GM12878 (cell line): ENCODE measurements at regions not wholly inside any gene's neighbourhood (a gene's known extent, or its start where the extent isn't known, plus 50 kb on each side); places are given as distances from the start of the nearest gene placed in this dataset.

Source experiments
- ATAC-seq: fragments of 200-7000 bp; cut with Tn5 transposase; 3 replicates; pipeline ENCODE4 v1.9.1; 2020; ENCODE audit warnings: mild to moderate bottlenecking, moderate library complexity
- BruUV-seq: library from RNA; stranded (reverse); fragments of 400-500 nt; replicated peaks from 2 replicates; lab custom pipeline; 2021; lab: Mats Ljungman, UMichigan
- CTCF ChIA-PET: fragments of 300-600 bp; sonication (Branson Sonifier 250); formaldehyde crosslinking; extraction: SDS; loops from one replicate; lab custom pipeline; 2021; ENCODE audit warnings: inconsistent platforms; lab: Yijun Ruan, JAX
- POLR2A ChIA-PET: fragments of 350-600 bp; formaldehyde crosslinking; extraction: SDS; loops from one replicate; lab custom pipeline; 2021; ENCODE audit warnings: inconsistent platforms; lab: Charles Lee
- RAD21 ChIA-PET: fragments of 300-600 bp; sonication (Branson Sonifier 250); formaldehyde crosslinking; loops from one replicate; lab custom pipeline; 2023; ENCODE audit warnings: antibody characterized with exemption; ENCODE audit not compliant: unreplicated experiment; lab: Charles Lee
- SMC1A ChIA-PET: fragments of 300-600 bp; sonication (Branson Sonifier 250); formaldehyde crosslinking; loops from one replicate; lab custom pipeline; 2023; ENCODE audit not compliant: unreplicated experiment, uncharacterized antibody; lab: Charles Lee
- DNase-seq: peaks from one replicate; pipeline ENCODE4 v3.0.0-alpha.2; 2011; ENCODE audit warnings: low read depth, low spot score
- FAIRE-seq: peaks from 3 replicates; lab custom pipeline; 2011; peaks lifted over from hg19 to GRCh38; lab: Jason Lieb, UNC
- H2AFZ ChIP-seq: 2 replicates; pipeline ENCODE4 v1.6.0; 2011; ENCODE audit warnings: low read depth, low read length, control low read depth; ENCODE audit not compliant: control insufficient read depth
- H3K27ac ChIP-seq: 2 replicates; pipeline ENCODE4 v1.5.1; 2011; ENCODE audit warnings: control low read depth; ENCODE audit not compliant: control insufficient read depth, insufficient read depth
- H3K27me3 ChIP-seq, 2 experiments: replicated peaks in 1 of 2; 2 replicates each; pipeline versions ENCODE4 v1.6.0 to v1.6.1; 2011; ENCODE audit warnings: low read length in 1 of 2; ENCODE audit not compliant: control insufficient read depth in 2 of 2, insufficient read depth in 2 of 2
- H3K36me3 ChIP-seq, 2 experiments: 2 replicates each; pipeline ENCODE4 v1.5.1; 2011; ENCODE audit warnings: low read length in 1 of 2; ENCODE audit not compliant: control insufficient read depth in 2 of 2, insufficient read depth in 2 of 2
- H3K4me1 ChIP-seq: 2 replicates; pipeline ENCODE4 v1.6.1; 2011; ENCODE audit warnings: mild to moderate bottlenecking, low read length, moderate library complexity, mixed read lengths; ENCODE audit not compliant: control insufficient read depth, insufficient read depth
- H3K4me2 ChIP-seq: 2 replicates; pipeline ENCODE4 v1.6.0; 2011; ENCODE audit warnings: control low read depth; ENCODE audit not compliant: control insufficient read depth, insufficient read depth
- H3K4me3 ChIP-seq: fragments of 200-600 bp; sonication (generic); 2 replicates; pipeline ENCODE4 v1.5.1; 2016
- H3K79me2 ChIP-seq: 2 replicates; pipeline ENCODE4 v1.6.0; 2011; ENCODE audit warnings: low read length; ENCODE audit not compliant: control insufficient read depth, insufficient read depth
- H3K9ac ChIP-seq: 2 replicates; pipeline ENCODE4 v1.8.0; 2011; ENCODE audit warnings: low read length, control low read depth, mixed read lengths; ENCODE audit not compliant: control insufficient read depth, insufficient read depth
- H3K9me3 ChIP-seq: replicated peaks from 3 replicates; pipeline ENCODE4 v1.5.1; 2011; ENCODE audit warnings: mild to moderate bottlenecking, low read length; ENCODE audit not compliant: control insufficient read depth, insufficient read depth
- H4K20me1 ChIP-seq: 2 replicates; pipeline ENCODE4 v1.6.0; 2011; ENCODE audit not compliant: control insufficient read depth, insufficient read depth
- CREB1 ChIP-seq: IDR thresholded peaks from 2 replicates; pipeline ENCODE4 v1.6.1; 2012; ENCODE audit warnings: low read depth, mild to moderate bottlenecking, inconsistent platforms
- FOXK2 ChIP-seq: fragments of 450-650 bp; IDR thresholded peaks from 2 replicates; pipeline ENCODE4 v1.6.1; 2017; ENCODE audit warnings: mild to moderate bottlenecking, moderate library complexity
- NBN ChIP-seq: fragments of 450-650 bp; IDR thresholded peaks from 2 replicates; pipeline ENCODE4 v1.6.1; 2016
- POLR2AphosphoS5 ChIP-seq: IDR thresholded peaks from 2 replicates; pipeline ENCODE4 v1.6.1; 2011; ENCODE audit warnings: mild to moderate bottlenecking, low read length, inconsistent platforms
- ZNF207 ChIP-seq: fragments of 450-650 bp; IDR thresholded peaks from 2 replicates; pipeline ENCODE4 v1.6.1; 2014; ENCODE audit warnings: antibody characterized with exemption, mild to moderate bottlenecking, borderline replicate concordance
- WGBS: methylation state at CpG from one replicate; pipeline ENCODE4 v1.1.6; 2016; ENCODE audit warnings: low lambda C conversion rate; ENCODE audit not compliant: insufficient replicate concordance, insufficient coverage; ENCODE audit errors: missing lambda C conversion rate; 5-methylcytosine and 5-hydroxymethylcytosine counted together
- in situ Hi-C: fragments of 300-500 bp; cut with MboI; formaldehyde crosslinking; loops from 9 replicates; pipeline ENCODE4 v1.14.3; 2018; ENCODE audit warnings: mixed read lengths
- intact Hi-C: fragments of 100-400 bp; cut with micrococcal nuclease; formaldehyde crosslinking; loops from one replicate; pipeline ENCODE4 v1.14.2; 2022; ENCODE audit not compliant: unreplicated experiment
- TF ChIP-seq, protein P1 (sequence below): fragments of 450-650 bp; IDR thresholded peaks from 2 replicates; pipeline ENCODE4 v1.6.1; 2017; ENCODE audit warnings: mild to moderate bottlenecking, moderate library complexity
- TF ChIP-seq, protein P2 (sequence below): IDR thresholded peaks from 2 replicates; pipeline ENCODE4 v1.6.1; 2012; ENCODE audit warnings: mild to moderate bottlenecking, low read depth, low read length
- TF ChIP-seq, protein P3 (sequence below): fragments of 450-650 bp; IDR thresholded peaks from 2 replicates; pipeline ENCODE4 v1.6.1; 2016; ENCODE audit warnings: mild to moderate bottlenecking

DNA sequence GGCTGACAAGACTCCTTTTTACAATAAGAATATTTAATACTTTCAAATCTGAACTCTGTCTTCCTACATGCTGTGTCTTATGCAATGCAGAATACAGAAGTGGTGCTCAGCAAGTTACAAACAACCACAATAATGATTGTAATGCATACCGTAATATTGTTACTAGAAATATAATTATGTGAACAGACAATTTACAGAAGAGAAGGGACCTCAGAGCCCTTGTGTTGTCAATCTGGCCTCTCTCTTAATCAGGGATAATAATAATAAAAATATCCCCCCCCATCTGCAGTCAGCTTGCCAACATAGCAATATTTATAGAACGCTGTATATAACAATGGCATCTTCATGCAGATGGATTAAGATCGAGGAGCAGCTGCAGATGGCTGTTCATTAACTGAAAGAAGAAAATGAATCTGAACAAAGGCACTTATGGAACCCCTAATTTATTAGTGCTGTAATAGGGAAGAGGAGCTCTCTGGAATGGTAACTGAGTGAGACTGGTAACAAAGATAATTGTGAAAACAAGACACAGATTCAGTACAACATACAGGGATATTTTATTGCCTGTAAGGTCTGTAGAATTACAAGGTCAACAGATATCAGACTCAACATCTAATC lies 106.3 kb downstream of the TMEM26 start (continued):
- TF ChIP-seq, protein P1, sequence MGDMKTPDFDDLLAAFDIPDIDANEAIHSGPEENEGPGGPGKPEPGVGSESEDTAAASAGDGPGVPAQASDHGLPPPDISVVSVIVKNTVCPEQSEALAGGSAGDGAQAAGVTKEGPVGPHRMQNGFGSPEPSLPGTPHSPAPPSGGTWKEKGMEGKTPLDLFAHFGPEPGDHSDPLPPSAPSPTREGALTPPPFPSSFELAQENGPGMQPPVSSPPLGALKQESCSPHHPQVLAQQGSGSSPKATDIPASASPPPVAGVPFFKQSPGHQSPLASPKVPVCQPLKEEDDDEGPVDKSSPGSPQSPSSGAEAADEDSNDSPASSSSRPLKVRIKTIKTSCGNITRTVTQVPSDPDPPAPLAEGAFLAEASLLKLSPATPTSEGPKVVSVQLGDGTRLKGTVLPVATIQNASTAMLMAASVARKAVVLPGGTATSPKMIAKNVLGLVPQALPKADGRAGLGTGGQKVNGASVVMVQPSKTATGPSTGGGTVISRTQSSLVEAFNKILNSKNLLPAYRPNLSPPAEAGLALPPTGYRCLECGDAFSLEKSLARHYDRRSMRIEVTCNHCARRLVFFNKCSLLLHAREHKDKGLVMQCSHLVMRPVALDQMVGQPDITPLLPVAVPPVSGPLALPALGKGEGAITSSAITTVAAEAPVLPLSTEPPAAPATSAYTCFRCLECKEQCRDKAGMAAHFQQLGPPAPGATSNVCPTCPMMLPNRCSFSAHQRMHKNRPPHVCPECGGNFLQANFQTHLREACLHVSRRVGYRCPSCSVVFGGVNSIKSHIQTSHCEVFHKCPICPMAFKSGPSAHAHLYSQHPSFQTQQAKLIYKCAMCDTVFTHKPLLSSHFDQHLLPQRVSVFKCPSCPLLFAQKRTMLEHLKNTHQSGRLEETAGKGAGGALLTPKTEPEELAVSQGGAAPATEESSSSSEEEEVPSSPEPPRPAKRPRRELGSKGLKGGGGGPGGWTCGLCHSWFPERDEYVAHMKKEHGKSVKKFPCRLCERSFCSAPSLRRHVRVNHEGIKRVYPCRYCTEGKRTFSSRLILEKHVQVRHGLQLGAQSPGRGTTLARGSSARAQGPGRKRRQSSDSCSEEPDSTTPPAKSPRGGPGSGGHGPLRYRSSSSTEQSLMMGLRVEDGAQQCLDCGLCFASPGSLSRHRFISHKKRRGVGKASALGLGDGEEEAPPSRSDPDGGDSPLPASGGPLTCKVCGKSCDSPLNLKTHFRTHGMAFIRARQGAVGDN: no peak

DNA sequence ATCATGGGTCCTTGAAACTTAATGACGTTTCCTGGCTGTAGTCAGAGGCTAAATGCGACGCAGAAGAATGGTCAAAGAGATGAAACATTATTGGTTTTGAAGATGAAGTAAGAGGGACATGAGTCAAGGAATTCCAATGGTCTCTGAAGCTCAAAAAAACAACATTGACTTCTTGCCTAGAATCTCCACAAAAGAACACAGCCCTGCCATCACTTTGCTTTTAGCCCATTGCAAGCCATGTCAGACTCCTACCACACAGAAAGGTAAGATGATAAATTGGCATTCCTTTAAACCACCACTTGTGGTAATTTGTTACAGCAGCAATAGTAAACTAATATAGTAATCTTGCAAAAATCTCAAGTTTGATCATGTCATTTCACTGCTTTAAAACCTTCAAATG lies 109.4 kb downstream of the TMEM26 start:
- Histone ChIP-seq H3K4me1 (no peaks in the 10 kb centered on the region), H3K9me3 (no peaks in the 10 kb centered on the region), H2AFZ (no peak overlapping the region), H3K9ac (no peak overlapping the region), H4K20me1 (no peaks in the 10 kb centered on the region), H3K36me3 (no peaks in the 10 kb centered on the region), H3K27me3 (no peaks in the 10 kb centered on the region), H3K4me3 (no peak overlapping the region), H3K27ac (no peak overlapping the region), H3K79me2 (no peaks in the 10 kb centered on the region), H3K4me2 (no peak overlapping the region)
- TF ChIP-seq, protein P2, sequence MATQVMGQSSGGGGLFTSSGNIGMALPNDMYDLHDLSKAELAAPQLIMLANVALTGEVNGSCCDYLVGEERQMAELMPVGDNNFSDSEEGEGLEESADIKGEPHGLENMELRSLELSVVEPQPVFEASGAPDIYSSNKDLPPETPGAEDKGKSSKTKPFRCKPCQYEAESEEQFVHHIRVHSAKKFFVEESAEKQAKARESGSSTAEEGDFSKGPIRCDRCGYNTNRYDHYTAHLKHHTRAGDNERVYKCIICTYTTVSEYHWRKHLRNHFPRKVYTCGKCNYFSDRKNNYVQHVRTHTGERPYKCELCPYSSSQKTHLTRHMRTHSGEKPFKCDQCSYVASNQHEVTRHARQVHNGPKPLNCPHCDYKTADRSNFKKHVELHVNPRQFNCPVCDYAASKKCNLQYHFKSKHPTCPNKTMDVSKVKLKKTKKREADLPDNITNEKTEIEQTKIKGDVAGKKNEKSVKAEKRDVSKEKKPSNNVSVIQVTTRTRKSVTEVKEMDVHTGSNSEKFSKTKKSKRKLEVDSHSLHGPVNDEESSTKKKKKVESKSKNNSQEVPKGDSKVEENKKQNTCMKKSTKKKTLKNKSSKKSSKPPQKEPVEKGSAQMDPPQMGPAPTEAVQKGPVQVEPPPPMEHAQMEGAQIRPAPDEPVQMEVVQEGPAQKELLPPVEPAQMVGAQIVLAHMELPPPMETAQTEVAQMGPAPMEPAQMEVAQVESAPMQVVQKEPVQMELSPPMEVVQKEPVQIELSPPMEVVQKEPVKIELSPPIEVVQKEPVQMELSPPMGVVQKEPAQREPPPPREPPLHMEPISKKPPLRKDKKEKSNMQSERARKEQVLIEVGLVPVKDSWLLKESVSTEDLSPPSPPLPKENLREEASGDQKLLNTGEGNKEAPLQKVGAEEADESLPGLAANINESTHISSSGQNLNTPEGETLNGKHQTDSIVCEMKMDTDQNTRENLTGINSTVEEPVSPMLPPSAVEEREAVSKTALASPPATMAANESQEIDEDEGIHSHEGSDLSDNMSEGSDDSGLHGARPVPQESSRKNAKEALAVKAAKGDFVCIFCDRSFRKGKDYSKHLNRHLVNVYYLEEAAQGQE: no peak
- TF ChIP-seq, protein P3, sequence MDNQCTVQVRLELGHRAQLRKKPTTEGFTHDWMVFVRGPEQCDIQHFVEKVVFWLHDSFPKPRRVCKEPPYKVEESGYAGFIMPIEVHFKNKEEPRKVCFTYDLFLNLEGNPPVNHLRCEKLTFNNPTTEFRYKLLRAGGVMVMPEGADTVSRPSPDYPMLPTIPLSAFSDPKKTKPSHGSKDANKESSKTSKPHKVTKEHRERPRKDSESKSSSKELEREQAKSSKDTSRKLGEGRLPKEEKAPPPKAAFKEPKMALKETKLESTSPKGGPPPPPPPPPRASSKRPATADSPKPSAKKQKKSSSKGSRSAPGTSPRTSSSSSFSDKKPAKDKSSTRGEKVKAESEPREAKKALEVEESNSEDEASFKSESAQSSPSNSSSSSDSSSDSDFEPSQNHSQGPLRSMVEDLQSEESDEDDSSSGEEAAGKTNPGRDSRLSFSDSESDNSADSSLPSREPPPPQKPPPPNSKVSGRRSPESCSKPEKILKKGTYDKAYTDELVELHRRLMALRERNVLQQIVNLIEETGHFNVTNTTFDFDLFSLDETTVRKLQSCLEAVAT: no peak
- TF ChIP-seq FOXK2 (no peak), NBN (no peak), POLR2AphosphoS5 (no peak), CREB1 (no peak), ZNF207 (no peak)
- ATAC-seq (no peak), FAIRE-seq (no peak), DNase-seq (no peak)
- CTCF ChIA-PET: no interaction called here
- RAD21 ChIA-PET: no interaction called here
- SMC1A ChIA-PET: interaction anchor here (1.5 kb wide), 1 partner anchor 22 kb away, joined by 3 read pairs; no protein-coding TSS in a partner anchor
- no TSS peak for BruUV-seq
- POLR2A ChIA-PET: no interaction called here
- 48% methylated on average over 3 of the region's 3 CpGs for WGBS
- in situ Hi-C loops: no loop called here
- intact Hi-C loops: no loop called here
